Chondrocyte (in vitro differentiated cells): ENCODE measurements at regions not wholly inside any gene's neighbourhood (a gene's known extent, or its start where the extent isn't known, plus 50 kb on each side); places are given as distances from the start of the nearest gene placed in this dataset.
"Not testable (repeated sequence)": the region's sequence is repeated elsewhere in the genome, so short reads cannot be mapped to it uniquely, and the experiment has no call there.

Experiments
- DNase-seq: peaks from one replicate; pipeline ENCODE4 v3.0.0; 2021; ENCODE audit warnings: mixed read lengths, low spot score
- H3K27ac Mint-ChIP-seq: one replicate; pipeline ENCODE4 v1.8.0; 2021; ENCODE audit warnings: mild to moderate bottlenecking, moderate library complexity, mixed read lengths; ENCODE audit not compliant: unreplicated experiment
- H3K27me3 Mint-ChIP-seq: 2 replicates; pipeline ENCODE4 v1.8.0; 2021; ENCODE audit warnings: low read depth, mixed read lengths
- H3K36me3 Mint-ChIP-seq: 2 replicates; pipeline ENCODE4 v1.8.0; 2021; ENCODE audit warnings: low read depth, mixed read lengths
- H3K4me1 Mint-ChIP-seq: 2 replicates; pipeline ENCODE4 v1.8.0; 2021; ENCODE audit warnings: low read depth, mild to moderate bottlenecking, mixed read lengths
- H3K4me3 Mint-ChIP-seq: one replicate; pipeline ENCODE4 v1.8.0; 2021; ENCODE audit warnings: mild to moderate bottlenecking, moderate library complexity, mixed read lengths; ENCODE audit not compliant: unreplicated experiment
- H3K9me3 Mint-ChIP-seq: 2 replicates; pipeline ENCODE4 v1.8.0; 2021; ENCODE audit warnings: low read depth, mixed read lengths
- TF ChIP-seq, protein P1 (sequence below): fragments of 200-600 bp; sonication (generic); IDR thresholded peaks from 2 replicates; pipeline ENCODE4 v1.5.0; 2021; ENCODE audit warnings: antibody characterized with exemption, mild to moderate bottlenecking, moderate library complexity

DNA sequence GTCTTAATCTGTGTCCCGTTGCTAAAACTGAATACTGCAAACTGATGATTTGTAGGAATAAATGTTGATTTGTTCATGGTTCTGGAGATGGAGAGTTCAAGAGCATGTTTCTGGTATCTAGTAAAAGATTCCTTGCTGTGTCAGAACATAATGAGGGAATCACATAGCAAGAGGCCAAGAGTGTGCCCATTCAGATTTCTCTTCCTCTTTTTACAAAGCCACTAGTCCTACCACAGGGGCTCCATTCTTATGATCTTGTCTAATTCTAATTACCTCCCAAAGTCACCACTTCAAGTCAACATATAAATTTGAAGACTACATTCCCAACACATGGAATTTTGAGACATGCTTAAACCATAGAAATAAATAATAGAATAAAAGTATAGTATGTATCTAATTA is 608.8 kb upstream of the EPHA5 start:
- no peaks in the 10 kb centered on the region for H3K36me3 Mint-ChIP-seq
- no peak for DNase-seq
- no peak overlapping the region for H3K4me3 Mint-ChIP-seq
- no peaks in the 10 kb centered on the region for H3K4me1 Mint-ChIP-seq
- no peak overlapping the region for H3K27ac Mint-ChIP-seq
- TF ChIP-seq, protein P1, sequence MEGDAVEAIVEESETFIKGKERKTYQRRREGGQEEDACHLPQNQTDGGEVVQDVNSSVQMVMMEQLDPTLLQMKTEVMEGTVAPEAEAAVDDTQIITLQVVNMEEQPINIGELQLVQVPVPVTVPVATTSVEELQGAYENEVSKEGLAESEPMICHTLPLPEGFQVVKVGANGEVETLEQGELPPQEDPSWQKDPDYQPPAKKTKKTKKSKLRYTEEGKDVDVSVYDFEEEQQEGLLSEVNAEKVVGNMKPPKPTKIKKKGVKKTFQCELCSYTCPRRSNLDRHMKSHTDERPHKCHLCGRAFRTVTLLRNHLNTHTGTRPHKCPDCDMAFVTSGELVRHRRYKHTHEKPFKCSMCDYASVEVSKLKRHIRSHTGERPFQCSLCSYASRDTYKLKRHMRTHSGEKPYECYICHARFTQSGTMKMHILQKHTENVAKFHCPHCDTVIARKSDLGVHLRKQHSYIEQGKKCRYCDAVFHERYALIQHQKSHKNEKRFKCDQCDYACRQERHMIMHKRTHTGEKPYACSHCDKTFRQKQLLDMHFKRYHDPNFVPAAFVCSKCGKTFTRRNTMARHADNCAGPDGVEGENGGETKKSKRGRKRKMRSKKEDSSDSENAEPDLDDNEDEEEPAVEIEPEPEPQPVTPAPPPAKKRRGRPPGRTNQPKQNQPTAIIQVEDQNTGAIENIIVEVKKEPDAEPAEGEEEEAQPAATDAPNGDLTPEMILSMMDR, result no peak
- no peaks in the 10 kb centered on the region for H3K27me3 Mint-ChIP-seq
- no peaks in the 10 kb centered on the region for H3K9me3 Mint-ChIP-seq

DNA sequence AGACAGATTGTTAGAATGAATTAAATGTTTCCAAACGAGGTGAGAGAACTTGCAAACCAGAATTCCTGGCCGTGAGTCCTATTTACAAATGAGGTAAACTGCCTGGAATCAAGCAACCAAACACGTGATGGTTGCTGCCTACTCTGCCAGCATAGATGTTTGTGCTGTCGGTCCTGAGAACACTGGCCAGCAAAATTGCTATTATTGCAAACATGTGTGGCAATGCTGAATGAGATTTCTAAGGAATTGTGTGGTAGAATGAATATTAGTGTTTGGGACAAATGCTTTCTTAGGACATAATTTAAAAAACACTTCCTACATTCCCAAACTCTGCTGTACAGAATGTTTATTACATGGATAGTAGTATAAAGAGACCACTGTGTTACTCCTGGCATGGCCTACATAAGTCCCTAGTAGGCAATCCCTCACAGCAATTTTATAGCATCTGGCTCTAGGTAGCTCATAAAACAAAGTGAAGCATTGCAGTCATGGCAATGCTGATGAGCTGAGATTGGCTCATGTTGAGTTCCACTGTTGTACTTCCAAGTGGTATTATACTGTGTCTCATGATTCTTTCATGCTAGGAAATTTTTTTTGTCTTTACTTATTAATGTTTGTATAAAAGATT is 605.2 kb upstream of the EPHA5 start:
- no peaks in the 10 kb centered on the region for H3K27me3 Mint-ChIP-seq

DNA sequence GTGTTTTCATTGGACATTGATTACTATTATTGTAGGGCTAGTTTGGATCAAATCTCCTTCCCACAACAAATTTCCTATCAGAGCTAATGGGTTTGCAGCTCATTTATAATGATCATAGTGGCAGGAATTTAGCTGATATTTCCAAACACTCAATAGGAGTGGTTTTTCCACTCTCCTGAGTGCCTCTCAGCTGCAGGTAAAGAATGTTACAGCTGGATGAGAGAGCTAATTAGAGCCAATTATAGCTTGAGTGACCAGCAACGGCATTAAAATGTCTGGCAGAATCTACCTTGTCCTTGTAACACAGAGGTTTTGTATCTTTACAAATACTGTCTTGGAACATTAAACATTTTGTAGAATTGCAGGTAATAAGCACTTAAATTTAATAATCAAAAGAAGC is 602.8 kb upstream of the EPHA5 start:
- no peaks in the 10 kb centered on the region for H3K4me1 Mint-ChIP-seq
- DNase-seq, result no peak
- no peak overlapping the region for H3K4me3 Mint-ChIP-seq
- H3K27me3 Mint-ChIP-seq, result no peaks in the 10 kb centered on the region
- H3K36me3 Mint-ChIP-seq, result peaks cover 10% of the 10 kb centered on the region
- H3K9me3 Mint-ChIP-seq, result peaks cover 17% of the 10 kb centered on the region
- TF ChIP-seq, protein P1, result no peak
- H3K27ac Mint-ChIP-seq, result no peak overlapping the region

More for the DNA sequence above, 605.2 kb upstream of the EPHA5 start:
- TF ChIP-seq, protein P1, result no peak
- Mint-ChIP-seq H3K27ac (no peak overlapping the region), H3K4me1 (no peaks in the 10 kb centered on the region), H3K36me3 (peaks cover 3% of the 10 kb centered on the region), H3K4me3 (no peak overlapping the region), H3K9me3 (peaks cover 9% of the 10 kb centered on the region)
- no peak for DNase-seq

DNA sequence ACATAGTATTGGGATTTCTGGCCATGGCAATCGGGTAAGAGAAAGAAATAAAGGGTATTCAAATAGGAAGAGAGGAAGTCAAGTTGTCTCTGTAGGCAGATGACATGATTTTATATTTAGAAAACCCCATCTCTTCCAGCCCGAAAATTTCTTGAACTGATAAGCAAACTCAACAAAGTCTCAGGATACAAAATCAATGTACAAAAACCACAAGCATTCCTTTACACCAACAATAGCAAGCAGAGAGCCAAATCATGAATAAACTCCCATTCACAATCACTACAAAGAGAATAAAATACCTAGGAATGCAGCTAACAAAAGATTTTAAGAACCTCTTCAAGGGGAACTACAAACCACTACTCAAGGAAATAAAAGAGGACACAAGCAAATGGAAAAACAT is 600.1 kb upstream of the EPHA5 start:
- H3K27ac Mint-ChIP-seq, H3K4me1 Mint-ChIP-seq, H3K27me3 Mint-ChIP-seq, DNase-seq, H3K4me3 Mint-ChIP-seq: not testable (repeated sequence)
- Mint-ChIP-seq H3K36me3 (peaks cover 11% of the 10 kb centered on the region), H3K9me3 (peaks cover 21% of the 10 kb centered on the region)

DNA sequence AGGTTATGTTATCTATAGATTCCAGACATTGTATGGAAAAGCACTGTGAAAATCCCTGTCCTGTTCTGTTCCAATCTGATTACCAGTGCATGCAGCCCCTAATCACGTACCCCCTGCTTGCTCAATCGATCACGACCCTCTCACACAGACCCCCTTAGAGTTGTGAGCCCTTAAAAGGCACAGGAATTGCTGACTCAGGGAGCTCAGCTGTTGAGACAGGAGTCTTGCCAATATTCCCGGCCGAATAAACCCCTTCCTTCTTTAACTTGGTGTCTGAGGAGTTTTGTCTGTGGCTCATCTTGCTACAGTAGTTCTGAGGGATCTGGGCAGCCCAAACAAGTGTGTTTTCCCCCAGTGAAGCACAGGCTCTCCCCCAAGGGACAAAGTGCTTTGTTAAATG is 596.3 kb upstream of the EPHA5 start:
- H3K4me1 Mint-ChIP-seq, H3K27ac Mint-ChIP-seq, H3K4me3 Mint-ChIP-seq, DNase-seq, H3K27me3 Mint-ChIP-seq: not testable (repeated sequence)
- Mint-ChIP-seq H3K36me3 (peaks cover 10% of the 10 kb centered on the region), H3K9me3 (peaks cover 21% of the 10 kb centered on the region)

DNA sequence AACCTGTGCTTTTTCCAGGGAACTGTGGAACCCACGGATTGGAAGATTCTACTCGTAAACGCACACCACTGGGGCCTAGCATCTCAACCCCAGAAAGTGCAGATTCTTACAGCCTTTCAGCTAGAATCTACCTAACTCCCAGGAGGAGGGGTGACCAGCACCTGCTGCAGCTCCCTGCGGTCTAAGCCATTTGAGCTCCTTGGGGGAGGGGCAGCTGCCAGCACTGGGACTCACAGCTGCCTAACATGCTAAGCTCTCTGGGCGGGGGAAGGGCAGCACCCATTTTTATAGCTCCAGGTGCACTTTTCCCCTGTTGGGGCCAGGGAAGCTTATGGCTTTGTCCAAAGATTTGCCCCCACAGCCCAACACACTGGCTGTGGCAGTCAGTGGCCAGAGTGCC is 595.7 kb upstream of the EPHA5 start:
- H3K27me3 Mint-ChIP-seq, result no peaks in the 10 kb centered on the region
- peaks cover 16% of the 10 kb centered on the region for H3K9me3 Mint-ChIP-seq
- H3K27ac Mint-ChIP-seq, result no peak overlapping the region
- no peak overlapping the region for H3K4me3 Mint-ChIP-seq
- DNase-seq, result no peak
- H3K4me1 Mint-ChIP-seq, result peaks cover 4% of the 10 kb centered on the region
- TF ChIP-seq, protein P1, result no peak
- peaks cover 8% of the 10 kb centered on the region for H3K36me3 Mint-ChIP-seq
